GM12878 (cell line): ENCODE measurements at regions not wholly inside any gene's neighbourhood (a gene's known extent, or its start where the extent isn't known, plus 50 kb on each side); places are given as distances from the start of the nearest gene placed in this dataset.

Experiments
- ATAC-seq: fragments of 200-7000 bp; cut with Tn5 transposase; 3 replicates; pipeline ENCODE4 v1.9.1; 2020; ENCODE audit warnings: mild to moderate bottlenecking, moderate library complexity
- BruUV-seq: library from RNA; stranded (reverse); fragments of 400-500 nt; replicated peaks from 2 replicates; lab custom pipeline; 2021; lab: Mats Ljungman, UMichigan
- CTCF ChIA-PET: fragments of 300-600 bp; sonication (Branson Sonifier 250); formaldehyde crosslinking; extraction: SDS; loops from one replicate; lab custom pipeline; 2021; ENCODE audit warnings: inconsistent platforms; lab: Yijun Ruan, JAX
- POLR2A ChIA-PET: fragments of 350-600 bp; formaldehyde crosslinking; extraction: SDS; loops from one replicate; lab custom pipeline; 2021; ENCODE audit warnings: inconsistent platforms; lab: Charles Lee
- RAD21 ChIA-PET: fragments of 300-600 bp; sonication (Branson Sonifier 250); formaldehyde crosslinking; loops from one replicate; lab custom pipeline; 2023; ENCODE audit warnings: antibody characterized with exemption; ENCODE audit not compliant: unreplicated experiment; lab: Charles Lee
- SMC1A ChIA-PET: fragments of 300-600 bp; sonication (Branson Sonifier 250); formaldehyde crosslinking; loops from one replicate; lab custom pipeline; 2023; ENCODE audit not compliant: unreplicated experiment, uncharacterized antibody; lab: Charles Lee
- DNase-seq: peaks from one replicate; pipeline ENCODE4 v3.0.0-alpha.2; 2011; ENCODE audit warnings: low read depth, low spot score
- FAIRE-seq: peaks from 3 replicates; lab custom pipeline; 2011; peaks lifted over from hg19 to GRCh38; lab: Jason Lieb, UNC
- H2AFZ ChIP-seq: 2 replicates; pipeline ENCODE4 v1.6.0; 2011; ENCODE audit warnings: low read depth, low read length, control low read depth; ENCODE audit not compliant: control insufficient read depth
- H3K27ac ChIP-seq: 2 replicates; pipeline ENCODE4 v1.5.1; 2011; ENCODE audit warnings: control low read depth; ENCODE audit not compliant: control insufficient read depth, insufficient read depth
- H3K27me3 ChIP-seq, 2 experiments: replicated peaks in 1 of 2; 2 replicates each; pipeline versions ENCODE4 v1.6.0 to v1.6.1; 2011; ENCODE audit warnings: low read length in 1 of 2; ENCODE audit not compliant: control insufficient read depth in 2 of 2, insufficient read depth in 2 of 2
- H3K36me3 ChIP-seq, 2 experiments: 2 replicates each; pipeline ENCODE4 v1.5.1; 2011; ENCODE audit warnings: low read length in 1 of 2; ENCODE audit not compliant: control insufficient read depth in 2 of 2, insufficient read depth in 2 of 2
- H3K4me1 ChIP-seq: 2 replicates; pipeline ENCODE4 v1.6.1; 2011; ENCODE audit warnings: mild to moderate bottlenecking, low read length, moderate library complexity, mixed read lengths; ENCODE audit not compliant: control insufficient read depth, insufficient read depth
- H3K4me2 ChIP-seq: 2 replicates; pipeline ENCODE4 v1.6.0; 2011; ENCODE audit warnings: control low read depth; ENCODE audit not compliant: control insufficient read depth, insufficient read depth
- H3K4me3 ChIP-seq: fragments of 200-600 bp; sonication (generic); 2 replicates; pipeline ENCODE4 v1.5.1; 2016
- H3K79me2 ChIP-seq: 2 replicates; pipeline ENCODE4 v1.6.0; 2011; ENCODE audit warnings: low read length; ENCODE audit not compliant: control insufficient read depth, insufficient read depth
- H3K9ac ChIP-seq: 2 replicates; pipeline ENCODE4 v1.8.0; 2011; ENCODE audit warnings: low read length, control low read depth, mixed read lengths; ENCODE audit not compliant: control insufficient read depth, insufficient read depth
- H3K9me3 ChIP-seq: replicated peaks from 3 replicates; pipeline ENCODE4 v1.5.1; 2011; ENCODE audit warnings: mild to moderate bottlenecking, low read length; ENCODE audit not compliant: control insufficient read depth, insufficient read depth
- H4K20me1 ChIP-seq: 2 replicates; pipeline ENCODE4 v1.6.0; 2011; ENCODE audit not compliant: control insufficient read depth, insufficient read depth
- ATF2 ChIP-seq: IDR thresholded peaks from 2 replicates; pipeline ENCODE4 v1.6.1; 2012; ENCODE audit warnings: low read length, inconsistent platforms
- EGR1 ChIP-seq, 2 experiments: IDR thresholded peaks; 1 replicate in 1 of 2; 2 replicates in 1 of 2; pipeline ENCODE4 v1.6.1; 2011 to 2012; ENCODE audit warnings: low read depth in 2 of 2, low read length in 2 of 2, borderline replicate concordance in 1 of 2, mild to moderate bottlenecking in 1 of 2, moderate library complexity in 1 of 2
- GATAD2B ChIP-seq: fragments of 450-650 bp; conservative IDR thresholded peaks from 2 replicates; pipeline ENCODE4 v1.6.1; 2017; ENCODE audit warnings: low read depth, mild to moderate bottlenecking, moderate library complexity
- NFXL1 ChIP-seq: fragments of 450-650 bp; IDR thresholded peaks from 2 replicates; pipeline ENCODE4 v1.6.1; 2017; ENCODE audit warnings: antibody characterized with exemption, mild to moderate bottlenecking, borderline replicate concordance
- POU2F2 ChIP-seq: IDR thresholded peaks from 3 replicates; pipeline ENCODE4 v1.6.1; 2011; ENCODE audit warnings: low read depth, mild to moderate bottlenecking, low read length, borderline replicate concordance
- SIX5 ChIP-seq: IDR thresholded peaks from 2 replicates; pipeline ENCODE4 v1.6.1; 2011; ENCODE audit warnings: mild to moderate bottlenecking, low read depth, low read length, moderate library complexity; ENCODE audit not compliant: severe bottlenecking
- ZNF622 ChIP-seq: fragments of 450-650 bp; IDR thresholded peaks from 2 replicates; pipeline ENCODE4 v1.6.1; 2017; ENCODE audit warnings: mild to moderate bottlenecking, inconsistent platforms
- WGBS: methylation state at CpG from one replicate; pipeline ENCODE4 v1.1.6; 2016; ENCODE audit warnings: low lambda C conversion rate; ENCODE audit not compliant: insufficient replicate concordance, insufficient coverage; ENCODE audit errors: missing lambda C conversion rate; 5-methylcytosine and 5-hydroxymethylcytosine counted together
- in situ Hi-C: fragments of 300-500 bp; cut with MboI; formaldehyde crosslinking; loops from 9 replicates; pipeline ENCODE4 v1.14.3; 2018; ENCODE audit warnings: mixed read lengths
- intact Hi-C: fragments of 100-400 bp; cut with micrococcal nuclease; formaldehyde crosslinking; loops from one replicate; pipeline ENCODE4 v1.14.2; 2022; ENCODE audit not compliant: unreplicated experiment
- TF ChIP-seq, protein P1 (sequence below): fragments of 450-650 bp; IDR thresholded peaks from 2 replicates; pipeline ENCODE4 v1.6.1; 2017; ENCODE audit warnings: mild to moderate bottlenecking, moderate library complexity
- TF ChIP-seq, protein P2 (sequence below): fragments of 450-650 bp; IDR thresholded peaks from 2 replicates; pipeline ENCODE4 v1.6.1; 2017; ENCODE audit warnings: mild to moderate bottlenecking
- TF ChIP-seq, protein P3 (sequence below): IDR thresholded peaks from 2 replicates; pipeline ENCODE4 v1.6.1; 2012; ENCODE audit warnings: low read depth, low read length, improper control_type of control experiment

- Histone ChIP-seq H3K9me3 (no peaks in the 10 kb centered on the region), H3K4me3 (no peak overlapping the region), H3K4me2 (no peak overlapping the region), H3K27ac (no peak overlapping the region), H3K79me2 (no peaks in the 10 kb centered on the region), H2AFZ (no peak overlapping the region), H3K27me3 (no peaks in the 10 kb centered on the region), H4K20me1 (no peaks in the 10 kb centered on the region), H3K9ac (no peak overlapping the region), H3K36me3 (no peaks in the 10 kb centered on the region), H3K4me1 (peaks cover 5% of the 10 kb centered on the region)
- ChIA-PET CTCF (no interaction called here), RAD21 (no interaction called here), POLR2A (interaction anchor here (0.6 to 0.7 kb wide), 2 partner anchors 152 to 209 kb away, joined by 3 read pairs; no protein-coding TSS in a partner anchor), SMC1A (no interaction called here)
- no TSS peak for BruUV-seq
- intact Hi-C loops (no loop called here), in situ Hi-C loops (no loop called here)
- ATAC-seq = no peak
- no peak for TF ChIP-seq ATF2
- TF ChIP-seq EGR1 (IDR thresholded peaks at IDR 0.05; ENCODE audit: borderline replicate concordance in 1 of 2, low read depth in 2 of 2, low read length in 2 of 2) = no peak
- TF ChIP-seq, protein P1, sequence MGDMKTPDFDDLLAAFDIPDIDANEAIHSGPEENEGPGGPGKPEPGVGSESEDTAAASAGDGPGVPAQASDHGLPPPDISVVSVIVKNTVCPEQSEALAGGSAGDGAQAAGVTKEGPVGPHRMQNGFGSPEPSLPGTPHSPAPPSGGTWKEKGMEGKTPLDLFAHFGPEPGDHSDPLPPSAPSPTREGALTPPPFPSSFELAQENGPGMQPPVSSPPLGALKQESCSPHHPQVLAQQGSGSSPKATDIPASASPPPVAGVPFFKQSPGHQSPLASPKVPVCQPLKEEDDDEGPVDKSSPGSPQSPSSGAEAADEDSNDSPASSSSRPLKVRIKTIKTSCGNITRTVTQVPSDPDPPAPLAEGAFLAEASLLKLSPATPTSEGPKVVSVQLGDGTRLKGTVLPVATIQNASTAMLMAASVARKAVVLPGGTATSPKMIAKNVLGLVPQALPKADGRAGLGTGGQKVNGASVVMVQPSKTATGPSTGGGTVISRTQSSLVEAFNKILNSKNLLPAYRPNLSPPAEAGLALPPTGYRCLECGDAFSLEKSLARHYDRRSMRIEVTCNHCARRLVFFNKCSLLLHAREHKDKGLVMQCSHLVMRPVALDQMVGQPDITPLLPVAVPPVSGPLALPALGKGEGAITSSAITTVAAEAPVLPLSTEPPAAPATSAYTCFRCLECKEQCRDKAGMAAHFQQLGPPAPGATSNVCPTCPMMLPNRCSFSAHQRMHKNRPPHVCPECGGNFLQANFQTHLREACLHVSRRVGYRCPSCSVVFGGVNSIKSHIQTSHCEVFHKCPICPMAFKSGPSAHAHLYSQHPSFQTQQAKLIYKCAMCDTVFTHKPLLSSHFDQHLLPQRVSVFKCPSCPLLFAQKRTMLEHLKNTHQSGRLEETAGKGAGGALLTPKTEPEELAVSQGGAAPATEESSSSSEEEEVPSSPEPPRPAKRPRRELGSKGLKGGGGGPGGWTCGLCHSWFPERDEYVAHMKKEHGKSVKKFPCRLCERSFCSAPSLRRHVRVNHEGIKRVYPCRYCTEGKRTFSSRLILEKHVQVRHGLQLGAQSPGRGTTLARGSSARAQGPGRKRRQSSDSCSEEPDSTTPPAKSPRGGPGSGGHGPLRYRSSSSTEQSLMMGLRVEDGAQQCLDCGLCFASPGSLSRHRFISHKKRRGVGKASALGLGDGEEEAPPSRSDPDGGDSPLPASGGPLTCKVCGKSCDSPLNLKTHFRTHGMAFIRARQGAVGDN = no peak
- no peak for TF ChIP-seq SIX5
- TF ChIP-seq, protein P2, sequence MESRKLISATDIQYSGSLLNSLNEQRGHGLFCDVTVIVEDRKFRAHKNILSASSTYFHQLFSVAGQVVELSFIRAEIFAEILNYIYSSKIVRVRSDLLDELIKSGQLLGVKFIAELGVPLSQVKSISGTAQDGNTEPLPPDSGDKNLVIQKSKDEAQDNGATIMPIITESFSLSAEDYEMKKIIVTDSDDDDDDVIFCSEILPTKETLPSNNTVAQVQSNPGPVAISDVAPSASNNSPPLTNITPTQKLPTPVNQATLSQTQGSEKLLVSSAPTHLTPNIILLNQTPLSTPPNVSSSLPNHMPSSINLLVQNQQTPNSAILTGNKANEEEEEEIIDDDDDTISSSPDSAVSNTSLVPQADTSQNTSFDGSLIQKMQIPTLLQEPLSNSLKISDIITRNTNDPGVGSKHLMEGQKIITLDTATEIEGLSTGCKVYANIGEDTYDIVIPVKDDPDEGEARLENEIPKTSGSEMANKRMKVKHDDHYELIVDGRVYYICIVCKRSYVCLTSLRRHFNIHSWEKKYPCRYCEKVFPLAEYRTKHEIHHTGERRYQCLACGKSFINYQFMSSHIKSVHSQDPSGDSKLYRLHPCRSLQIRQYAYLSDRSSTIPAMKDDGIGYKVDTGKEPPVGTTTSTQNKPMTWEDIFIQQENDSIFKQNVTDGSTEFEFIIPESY = no peak
- TF ChIP-seq GATAD2B = no peak
- no peak for TF ChIP-seq POU2F2
- TF ChIP-seq, protein P3, sequence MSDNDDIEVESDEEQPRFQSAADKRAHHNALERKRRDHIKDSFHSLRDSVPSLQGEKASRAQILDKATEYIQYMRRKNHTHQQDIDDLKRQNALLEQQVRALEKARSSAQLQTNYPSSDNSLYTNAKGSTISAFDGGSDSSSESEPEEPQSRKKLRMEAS = no peak
- no peak for TF ChIP-seq ZNF622
- no peak for TF ChIP-seq NFXL1
- DNase-seq = no peak
- FAIRE-seq = no peak
- 12% methylated on average over 5 of the region's 5 CpGs for WGBS
Measured at GRCh38 chr22:42330170-42330569, 59.7 kb upstream of the TCF20 start.
